ENCODE measurements at regions not wholly inside any gene's neighbourhood (a gene's known extent, or its start where the extent isn't known, plus 50 kb on each side); places are given as distances from the start of the nearest gene placed in this dataset.
A peak's percentile ranks its signal among the peaks of the same experiment; 100 is the strongest.
"Not testable (repeated sequence)": the region's sequence is repeated elsewhere in the genome, so short reads cannot be mapped to it uniquely, and the experiment has no call there.

- no peak for DNase-seq
These were observed 160.9 kb upstream of the AHI1 start for GRCh38 chr6:135658481-135658880.

- DNase-seq: no peak
These were observed 161.4 kb upstream of the AHI1 start for GRCh38 chr6:135658916-135659315.

- no peak for DNase-seq
These were observed 167.0 kb upstream of the AHI1 start for GRCh38 chr6:135664527-135664926.

- no peak for DNase-seq
These were observed 168.4 kb upstream of the AHI1 start for GRCh38 chr6:135665935-135666334.

GRCh38 chr6:135667691-135668455, 170.3 kb upstream of the AHI1 start:
- no peak for DNase-seq

- DNase-seq: no peak
These were observed 174.7 kb upstream of the AHI1 start for GRCh38 chr6:135672256-135672655.

- DNase-seq: no peak
These were observed 176.2 kb upstream of the AHI1 start for GRCh38 chr6:135673501-135674309.

GRCh38 chr6:135675026-135675425, 176.5 kb upstream of the PDE7B start:
- DNase-seq: no peak

- DNase-seq: peak; percentile 17
These were observed 175.6 kb upstream of the PDE7B start for GRCh38 chr6:135675862-135676261.

GRCh38 chr6:135680964-135681913, 170.3 kb upstream of the PDE7B start:
- no peak for DNase-seq

- no peak for DNase-seq
These were observed 164.7 kb upstream of the PDE7B start for GRCh38 chr6:135686784-135687301.

GRCh38 chr6:135688476-135688875, 163.0 kb upstream of the PDE7B start:
- DNase-seq: not testable (repeated sequence)

GRCh38 chr6:135692426-135692825, 159.1 kb upstream of the PDE7B start:
- no peak for DNase-seq

- DNase-seq: no peak
These were observed 157.6 kb upstream of the PDE7B start for GRCh38 chr6:135693811-135694370.

- DNase-seq: no peak
These were observed 151.8 kb upstream of the PDE7B start for GRCh38 chr6:135699705-135700104.

- no peak for DNase-seq
These were observed 150.1 kb upstream of the PDE7B start for GRCh38 chr6:135701426-135701825.

- no peak for DNase-seq
These were observed 148.5 kb upstream of the PDE7B start for GRCh38 chr6:135703007-135703406.

- DNase-seq: no peak
These were observed 147.9 kb upstream of the PDE7B start for GRCh38 chr6:135703621-135704020.

- DNase-seq: no peak
These were observed 144.1 kb upstream of the PDE7B start for GRCh38 chr6:135707426-135707825.

GRCh38 chr6:135710042-135710441, 141.5 kb upstream of the PDE7B start:
- no peak for DNase-seq

GRCh38 chr6:135722190-135722589, 129.3 kb upstream of the PDE7B start:
- no peak for DNase-seq

- DNase-seq: no peak
These were observed 128.8 kb upstream of the PDE7B start for GRCh38 chr6:135722679-135723078.

GRCh38 chr6:135728589-135728988, 122.9 kb upstream of the PDE7B start:
- DNase-seq: no peak

Data from CD4-positive, alpha-beta T cell treated with Interleukin-15 for 1 hour (primary cell).